Right atrium auricular region (tissue), 2 donors: ENCODE measurements at regions not wholly inside any gene's neighbourhood (a gene's known extent, or its start where the extent isn't known, plus 50 kb on each side); places are given as distances from the start of the nearest gene placed in this dataset.

ENCODE experiments used
- DNase-seq: peaks from one replicate; pipeline ENCODE4 v3.0.0-alpha.2; 2019; ENCODE audit warnings: low spot score
- H3K27ac ChIP-seq, 2 donors: fragments of 200-600 bp; sonication (generic); 1 replicate in 1 of 2; 2 replicates in 1 of 2; pipeline ENCODE4 v1.5.1; 2016 to 2019
- H3K27me3 ChIP-seq, 2 donors: fragments of 200-600 bp; sonication (generic); one replicate each; pipeline versions ENCODE4 v1.5.1 to v1.6.0; 2017 to 2019
- H3K36me3 ChIP-seq: fragments of 200-600 bp; sonication (generic); one replicate; pipeline ENCODE4 v1.5.1; 2016
- H3K4me1 ChIP-seq, 2 donors: fragments of 200-600 bp; sonication (generic); one replicate each; pipeline versions ENCODE4 v1.5.1 to v1.6.0; 2017 to 2019
- H3K4me3 ChIP-seq, 2 donors: fragments of 200-600 bp; sonication (generic); 1 replicate in 1 of 2; 2 replicates in 1 of 2; pipeline ENCODE4 v1.5.1; 2017 to 2019; ENCODE audit warnings: mild to moderate bottlenecking in 1 of 2, moderate library complexity in 1 of 2
- H3K9me3 ChIP-seq, 2 donors: fragments of 200-600 bp; sonication (generic); one replicate each; pipeline ENCODE4 v1.5.1; 2019
- TF ChIP-seq, protein P1 (sequence below), 2 donors: fragments of 200-600 bp; sonication (generic); IDR thresholded peaks; one replicate each; pipeline ENCODE4 v1.5.1; 2019; ENCODE audit warnings: antibody characterized with exemption in 2 of 2

GRCh38 chr1:208896768-208897167 is 652.6 kb upstream of the PLXNA2 start:
- no peaks in the 10 kb centered on the region for H3K9me3 ChIP-seq
- DNase-seq: no peak
- TF ChIP-seq, protein P1, sequence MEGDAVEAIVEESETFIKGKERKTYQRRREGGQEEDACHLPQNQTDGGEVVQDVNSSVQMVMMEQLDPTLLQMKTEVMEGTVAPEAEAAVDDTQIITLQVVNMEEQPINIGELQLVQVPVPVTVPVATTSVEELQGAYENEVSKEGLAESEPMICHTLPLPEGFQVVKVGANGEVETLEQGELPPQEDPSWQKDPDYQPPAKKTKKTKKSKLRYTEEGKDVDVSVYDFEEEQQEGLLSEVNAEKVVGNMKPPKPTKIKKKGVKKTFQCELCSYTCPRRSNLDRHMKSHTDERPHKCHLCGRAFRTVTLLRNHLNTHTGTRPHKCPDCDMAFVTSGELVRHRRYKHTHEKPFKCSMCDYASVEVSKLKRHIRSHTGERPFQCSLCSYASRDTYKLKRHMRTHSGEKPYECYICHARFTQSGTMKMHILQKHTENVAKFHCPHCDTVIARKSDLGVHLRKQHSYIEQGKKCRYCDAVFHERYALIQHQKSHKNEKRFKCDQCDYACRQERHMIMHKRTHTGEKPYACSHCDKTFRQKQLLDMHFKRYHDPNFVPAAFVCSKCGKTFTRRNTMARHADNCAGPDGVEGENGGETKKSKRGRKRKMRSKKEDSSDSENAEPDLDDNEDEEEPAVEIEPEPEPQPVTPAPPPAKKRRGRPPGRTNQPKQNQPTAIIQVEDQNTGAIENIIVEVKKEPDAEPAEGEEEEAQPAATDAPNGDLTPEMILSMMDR (IDR thresholded peaks at IDR 0.05): no peak
- H3K36me3 ChIP-seq: no peaks in the 10 kb centered on the region
- H3K4me3 ChIP-seq: no peak overlapping the region
- no peak overlapping the region for H3K27ac ChIP-seq
- no peaks in the 10 kb centered on the region for H3K27me3 ChIP-seq
- no peaks in the 10 kb centered on the region for H3K4me1 ChIP-seq

GRCh38 chr1:208899438-208899837 is 655.3 kb upstream of the PLXNA2 start:
- no peaks in the 10 kb centered on the region for H3K9me3 ChIP-seq
- no peak for DNase-seq
- no peaks in the 10 kb centered on the region for H3K4me1 ChIP-seq
- H3K27ac ChIP-seq: no peak overlapping the region
- H3K27me3 ChIP-seq: no peaks in the 10 kb centered on the region
- H3K36me3 ChIP-seq: no peaks in the 10 kb centered on the region
- TF ChIP-seq, protein P1 (IDR thresholded peaks at IDR 0.05): no peak
- H3K4me3 ChIP-seq: no peak overlapping the region

GRCh38 chr1:208903251-208903905 is 659.2 kb upstream of the PLXNA2 start:
- H3K27ac ChIP-seq: no peak overlapping the region
- TF ChIP-seq, protein P1 (IDR thresholded peaks at IDR 0.05): no peak
- no peak overlapping the region for H3K4me3 ChIP-seq
- H3K36me3 ChIP-seq: no peaks in the 10 kb centered on the region
- no peak for DNase-seq
- no peaks in the 10 kb centered on the region for H3K4me1 ChIP-seq
- no peaks in the 10 kb centered on the region for H3K9me3 ChIP-seq
- no peaks in the 10 kb centered on the region for H3K27me3 ChIP-seq

- Histone ChIP-seq H3K36me3 (no peaks in the 10 kb centered on the region), H3K27ac (no peak overlapping the region), H3K4me1 (no peaks in the 10 kb centered on the region), H3K9me3 (no peaks in the 10 kb centered on the region), H3K27me3 (no peaks in the 10 kb centered on the region), H3K4me3 (no peak overlapping the region)
- TF ChIP-seq, protein P1 (IDR thresholded peaks at IDR 0.05): no peak
- DNase-seq: no peak
Observed at GRCh38 chr1:208907790-208908189, 663.6 kb upstream of the PLXNA2 start.

DNA sequence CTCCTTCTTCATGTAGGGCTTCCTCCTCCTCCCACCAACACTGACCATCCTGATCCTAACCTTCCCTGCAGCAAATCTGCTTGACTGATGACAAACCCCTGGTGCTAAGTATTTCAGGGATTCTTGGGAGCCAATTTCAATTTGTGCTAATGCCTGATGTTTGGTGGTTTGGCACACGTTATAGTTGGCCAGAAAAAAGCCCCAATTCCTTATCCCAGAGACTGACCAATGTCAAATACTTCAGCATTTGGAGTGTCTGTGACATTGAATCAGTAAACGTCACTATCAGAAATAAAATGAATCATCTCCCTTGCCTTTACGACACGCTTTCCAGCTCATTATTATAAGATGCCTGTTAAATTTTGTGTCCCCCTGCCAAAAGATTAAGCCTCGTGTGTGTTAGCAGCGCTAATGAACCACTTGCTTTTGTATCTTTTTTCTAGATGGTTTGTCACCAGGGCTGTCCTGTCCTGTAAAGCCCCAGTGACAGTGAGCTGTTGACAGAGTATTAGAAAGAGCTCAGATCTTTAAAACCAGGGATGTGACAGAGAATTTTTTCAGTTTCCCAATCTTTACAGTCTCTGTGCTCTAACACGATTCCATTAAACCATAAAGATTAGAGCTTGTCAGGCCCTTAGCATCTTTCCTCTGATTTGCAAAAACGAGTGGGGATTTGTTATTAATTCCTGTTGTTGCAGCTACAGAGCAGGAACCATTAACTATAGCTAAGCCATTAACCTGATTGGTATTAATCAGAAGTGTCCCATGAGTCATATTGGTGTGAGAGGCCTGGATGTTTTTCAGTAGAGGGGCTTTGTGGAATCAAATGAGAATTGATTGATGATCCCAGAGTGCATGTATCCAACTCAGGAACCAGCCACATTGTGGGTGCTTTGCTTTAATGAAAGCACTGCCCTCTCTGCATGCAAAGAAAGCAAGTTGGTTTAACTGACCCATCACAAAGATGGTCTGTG is 665.1 kb upstream of the PLXNA2 start:
- H3K4me1 ChIP-seq: no peaks in the 10 kb centered on the region
- H3K36me3 ChIP-seq: no peaks in the 10 kb centered on the region
- no peak overlapping the region for H3K4me3 ChIP-seq
- no peak for DNase-seq
- no peak overlapping the region for H3K27ac ChIP-seq
- H3K9me3 ChIP-seq: no peaks in the 10 kb centered on the region
- H3K27me3 ChIP-seq: no peaks in the 10 kb centered on the region
- TF ChIP-seq, protein P1 (IDR thresholded peaks at IDR 0.05): no peak
